ENCODE measurements at regions not wholly inside any gene's neighbourhood (a gene's known extent, or its start where the extent isn't known, plus 50 kb on each side); places are given as distances from the start of the nearest gene placed in this dataset.

DNA sequence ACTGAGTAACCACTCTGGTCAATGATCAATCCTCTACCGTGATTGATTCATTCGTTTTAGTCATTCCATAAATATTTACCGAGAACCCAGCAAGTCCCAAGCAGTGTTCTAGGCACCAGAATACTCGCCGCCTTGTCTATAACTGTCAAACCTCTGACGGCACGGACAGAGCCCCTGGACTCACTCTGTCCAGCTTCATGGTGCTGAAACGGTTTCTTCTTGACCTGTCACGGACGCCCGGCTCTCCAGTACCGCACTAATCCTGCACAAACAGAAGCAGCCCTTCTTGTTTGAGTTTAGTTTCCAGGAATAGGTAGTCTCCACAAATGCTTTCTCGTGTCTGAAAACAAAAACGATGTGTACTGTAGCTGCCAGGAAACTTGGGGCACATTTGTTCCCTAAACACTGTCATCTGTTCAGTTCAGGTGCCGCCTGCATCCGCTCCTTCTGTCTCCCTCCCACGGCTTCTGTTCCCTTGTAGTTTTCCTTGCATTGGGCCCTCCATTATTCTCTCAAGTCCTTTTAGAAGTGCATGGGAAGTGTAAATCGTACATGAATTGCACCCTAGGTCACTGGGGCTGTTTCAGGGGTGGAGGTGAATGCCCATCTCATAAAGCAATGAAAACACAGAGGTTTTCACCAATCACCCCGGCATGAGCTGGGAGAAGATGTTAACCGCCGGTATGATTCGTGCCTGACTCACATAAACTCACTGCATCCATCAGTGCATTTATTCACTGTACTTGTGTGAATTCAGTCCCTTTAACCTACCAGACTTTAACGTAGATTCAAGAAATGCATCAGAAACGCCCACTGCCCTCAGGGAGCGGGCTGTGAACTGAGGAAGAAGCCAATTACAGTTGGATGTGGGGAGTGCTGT, 209.3 kb upstream of the CDH4 start:
- H3K27ac ChIP-seq (ENCODE audit: low read depth, low read length): no peak overlapping the region
- peaks cover 0 to 7% (median 0%) of the 10 kb centered on the region in 5 donors for H3K9me3 ChIP-seq (ENCODE audit: control insufficient read depth in 5 of 5, low read length in 5 of 5)
- H3K9ac ChIP-seq (ENCODE audit: low read length in 5 of 5): no peak overlapping the region
- no peak overlapping the region for H3K4me3 ChIP-seq (ENCODE audit: low read depth in 1 of 5, low read length in 5 of 5)
- H3K4me1 ChIP-seq (ENCODE audit: control insufficient read depth in 5 of 5, insufficient read depth in 5 of 5, low read length in 5 of 5): no peaks in the 10 kb centered on the region
- H3K27me3 ChIP-seq (ENCODE audit: control insufficient read depth in 5 of 5, insufficient read depth in 4 of 5, low read length in 5 of 5): peaks cover 0 to 10% (median 5%) of the 10 kb centered on the region in 5 donors
- H3K36me3 ChIP-seq (ENCODE audit: control insufficient read depth in 5 of 5, insufficient read depth in 5 of 5, low read length in 5 of 5): no peaks in the 10 kb centered on the region

DNA sequence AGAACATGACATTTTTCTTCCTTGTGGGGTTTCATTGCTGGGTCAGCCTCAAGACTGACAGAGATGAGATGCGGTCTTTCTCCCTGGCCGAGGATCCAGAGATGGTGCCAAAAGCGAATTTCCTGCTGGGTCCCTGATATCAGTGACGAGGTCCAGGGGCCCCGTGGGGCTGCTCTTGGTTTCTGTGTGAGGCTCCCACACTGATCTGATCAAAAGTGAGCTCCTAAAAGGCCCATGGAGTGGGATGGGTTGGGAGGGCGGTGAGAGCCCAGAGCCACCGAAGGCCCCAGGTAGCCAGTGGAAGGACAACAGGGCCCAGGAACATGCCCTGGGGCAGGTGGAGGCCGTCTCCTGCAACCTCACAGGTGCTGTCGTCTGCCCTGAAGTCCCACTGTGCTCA, 208.4 kb upstream of the CDH4 start:
- peaks cover 0 to 8% (median 4%) of the 10 kb centered on the region in 5 donors for H3K9me3 ChIP-seq (ENCODE audit: control insufficient read depth in 5 of 5, low read length in 5 of 5)

DNA sequence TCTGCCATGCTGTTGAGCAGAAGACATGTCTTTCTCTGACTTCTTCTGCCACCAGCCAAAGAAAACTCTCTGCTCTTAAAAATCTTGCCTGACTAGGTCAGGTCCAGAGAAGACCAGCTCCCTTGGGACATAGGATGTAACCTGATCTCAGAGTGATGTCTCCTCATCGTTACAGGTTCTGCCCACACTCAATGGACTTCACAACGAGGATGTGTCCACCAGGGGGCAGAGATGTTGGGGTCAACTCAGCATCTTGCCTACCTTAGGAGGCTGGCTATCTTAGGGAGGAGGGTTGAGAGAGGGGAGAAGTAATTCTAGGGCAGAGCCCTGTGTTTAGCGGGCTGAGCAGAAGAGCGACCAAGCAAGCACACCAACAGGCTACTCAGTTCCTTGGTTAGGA, 207.6 kb upstream of the CDH4 start:
- Histone ChIP-seq H3K4me3 (ENCODE audit: low read depth in 1 of 5, low read length in 5 of 5) (no peak overlapping the region), H3K27me3 (ENCODE audit: control insufficient read depth in 5 of 5, insufficient read depth in 4 of 5, low read length in 5 of 5) (peaks cover 0 to 10% (median 5%) of the 10 kb centered on the region in 5 donors), H3K9ac (ENCODE audit: low read length in 5 of 5) (no peak overlapping the region), H3K36me3 (ENCODE audit: control insufficient read depth in 5 of 5, insufficient read depth in 5 of 5, low read length in 5 of 5) (no peaks in the 10 kb centered on the region), H3K27ac (ENCODE audit: low read depth, low read length) (no peak overlapping the region), H3K9me3 (ENCODE audit: control insufficient read depth in 5 of 5, low read length in 5 of 5) (peaks cover 0 to 11% (median 5%) of the 10 kb centered on the region in 5 donors), H3K4me1 (ENCODE audit: control insufficient read depth in 5 of 5, insufficient read depth in 5 of 5, low read length in 5 of 5) (no peaks in the 10 kb centered on the region)

More for the DNA sequence above, 208.4 kb upstream of the CDH4 start:
- Histone ChIP-seq H3K9ac (ENCODE audit: low read length in 5 of 5) (no peak overlapping the region), H3K27me3 (ENCODE audit: control insufficient read depth in 5 of 5, insufficient read depth in 4 of 5, low read length in 5 of 5) (peaks cover 0 to 10% (median 5%) of the 10 kb centered on the region in 5 donors), H3K36me3 (ENCODE audit: control insufficient read depth in 5 of 5, insufficient read depth in 5 of 5, low read length in 5 of 5) (no peaks in the 10 kb centered on the region), H3K4me3 (ENCODE audit: low read depth in 1 of 5, low read length in 5 of 5) (no peak overlapping the region), H3K4me1 (ENCODE audit: control insufficient read depth in 5 of 5, insufficient read depth in 5 of 5, low read length in 5 of 5) (no peaks in the 10 kb centered on the region), H3K27ac (ENCODE audit: low read depth, low read length) (no peak overlapping the region)

DNA sequence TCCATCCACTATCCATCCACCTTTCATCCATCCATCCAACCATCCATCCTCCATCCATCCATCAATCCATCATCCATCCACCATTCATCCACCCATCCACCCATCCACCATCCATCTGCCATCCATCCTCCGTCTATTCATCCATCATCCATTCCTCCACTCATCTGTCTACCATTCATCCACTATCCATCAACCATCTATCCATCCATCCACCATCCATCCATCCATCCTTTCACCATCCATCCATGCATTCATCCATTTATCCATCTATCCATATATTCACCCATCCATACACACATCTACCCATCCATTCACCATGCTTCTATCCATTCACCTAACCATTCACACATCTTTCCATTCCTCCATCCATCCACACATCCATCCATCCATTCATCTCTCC, 207.0 kb upstream of the CDH4 start:
- H3K27ac ChIP-seq (ENCODE audit: low read depth, low read length): no peak overlapping the region
- H3K9me3 ChIP-seq (ENCODE audit: control insufficient read depth in 5 of 5, low read length in 5 of 5): peaks cover 0 to 11% (median 5%) of the 10 kb centered on the region in 5 donors
- no peaks in the 10 kb centered on the region for H3K4me1 ChIP-seq (ENCODE audit: control insufficient read depth in 5 of 5, insufficient read depth in 5 of 5, low read length in 5 of 5)
- H3K36me3 ChIP-seq (ENCODE audit: control insufficient read depth in 5 of 5, insufficient read depth in 5 of 5, low read length in 5 of 5): no peaks in the 10 kb centered on the region
- H3K27me3 ChIP-seq (ENCODE audit: control insufficient read depth in 5 of 5, insufficient read depth in 4 of 5, low read length in 5 of 5): peaks cover 0 to 10% (median 5%) of the 10 kb centered on the region in 5 donors
- no peak overlapping the region for H3K4me3 ChIP-seq (ENCODE audit: low read depth in 1 of 5, low read length in 5 of 5)
- no peak overlapping the region for H3K9ac ChIP-seq (ENCODE audit: low read length in 5 of 5)

DNA sequence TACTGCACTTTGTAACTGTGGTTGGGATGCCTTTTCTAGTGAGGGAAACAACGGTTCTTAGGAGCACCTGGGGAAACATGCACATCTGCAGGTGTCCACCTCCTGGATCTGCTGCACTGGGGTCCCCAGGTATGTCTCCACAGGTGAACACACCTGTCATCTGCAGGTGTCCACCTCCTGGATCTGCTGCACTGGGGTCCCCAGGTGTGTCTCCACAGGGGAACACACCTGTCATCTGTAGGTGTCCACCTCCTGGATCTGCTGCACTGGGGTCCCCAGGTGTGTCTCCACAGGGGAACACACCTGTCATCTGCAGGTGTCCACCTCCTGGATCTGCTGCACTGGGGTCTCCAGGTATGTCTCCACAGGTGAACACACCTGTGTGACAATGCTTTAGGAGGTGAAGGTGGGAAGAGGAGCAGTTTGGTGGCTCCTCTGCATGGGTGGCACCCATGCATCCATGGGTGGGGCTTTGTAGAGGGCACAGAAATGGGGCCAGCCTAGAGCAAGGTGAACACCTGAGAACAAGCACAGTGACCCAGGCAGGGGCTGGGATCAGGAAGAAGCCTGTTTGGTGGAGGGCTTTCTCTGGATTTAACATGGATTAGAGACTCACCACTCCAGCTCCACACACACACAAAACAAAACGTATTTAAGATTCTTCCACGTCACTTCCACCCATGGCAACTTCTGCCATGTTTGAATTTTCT, 206.0 kb upstream of the CDH4 start:
- Histone ChIP-seq H3K27me3 (ENCODE audit: control insufficient read depth in 5 of 5, insufficient read depth in 4 of 5, low read length in 5 of 5) (peaks cover 0 to 14% (median 5%) of the 10 kb centered on the region in 5 donors), H3K9ac (ENCODE audit: low read length in 5 of 5) (no peak overlapping the region), H3K4me3 (ENCODE audit: low read depth in 1 of 5, low read length in 5 of 5) (no peak overlapping the region), H3K36me3 (ENCODE audit: control insufficient read depth in 5 of 5, insufficient read depth in 5 of 5, low read length in 5 of 5) (no peaks in the 10 kb centered on the region), H3K9me3 (ENCODE audit: control insufficient read depth in 5 of 5, low read length in 5 of 5) (peaks cover 0 to 11% (median 5%) of the 10 kb centered on the region in 5 donors), H3K27ac (ENCODE audit: low read depth, low read length) (no peak overlapping the region), H3K4me1 (ENCODE audit: control insufficient read depth in 5 of 5, insufficient read depth in 5 of 5, low read length in 5 of 5) (no peaks in the 10 kb centered on the region)

DNA sequence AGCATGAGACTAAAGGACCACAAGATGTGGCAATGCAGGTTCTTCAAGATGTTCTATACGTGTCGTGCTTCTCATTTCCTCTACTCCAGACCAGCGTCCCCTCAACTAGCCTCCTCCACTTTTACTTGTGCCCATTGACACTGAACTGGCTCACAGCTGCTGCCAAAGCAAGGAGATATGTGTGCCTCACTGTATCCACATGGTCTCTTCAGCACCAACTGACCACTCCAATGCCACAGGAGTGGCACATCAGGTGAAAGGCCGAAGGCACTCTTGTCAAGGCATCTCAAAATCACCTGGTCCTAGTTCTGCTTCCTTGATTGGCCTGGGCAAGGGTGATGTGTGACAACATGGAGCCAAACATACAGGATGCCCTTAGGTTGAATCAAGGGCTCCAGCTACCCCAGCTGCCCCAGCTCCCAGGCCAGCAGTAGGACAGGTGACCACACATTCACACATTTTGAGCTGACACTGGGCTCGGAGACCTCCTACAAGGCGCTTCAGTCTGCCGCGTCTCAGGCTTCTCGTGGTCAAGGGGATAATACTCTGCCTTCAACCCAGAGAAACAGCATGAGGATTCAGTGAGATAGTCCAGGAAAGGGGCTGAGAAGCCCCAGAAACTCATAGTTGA, 205.2 kb upstream of the CDH4 start:
- H3K36me3 ChIP-seq (ENCODE audit: control insufficient read depth in 5 of 5, insufficient read depth in 5 of 5, low read length in 5 of 5): no peaks in the 10 kb centered on the region
- H3K9me3 ChIP-seq (ENCODE audit: control insufficient read depth in 5 of 5, low read length in 5 of 5): peaks cover 0 to 11% (median 5%) of the 10 kb centered on the region in 5 donors
- H3K27ac ChIP-seq (ENCODE audit: low read depth, low read length): no peak overlapping the region
- H3K4me3 ChIP-seq (ENCODE audit: low read depth in 1 of 5, low read length in 5 of 5): no peak overlapping the region
- H3K4me1 ChIP-seq (ENCODE audit: control insufficient read depth in 5 of 5, insufficient read depth in 5 of 5, low read length in 5 of 5): no peaks in the 10 kb centered on the region
- H3K27me3 ChIP-seq (ENCODE audit: control insufficient read depth in 5 of 5, insufficient read depth in 4 of 5, low read length in 5 of 5): peaks cover 0 to 14% (median 4%) of the 10 kb centered on the region in 5 donors
- no peak overlapping the region for H3K9ac ChIP-seq (ENCODE audit: low read length in 5 of 5)

DNA sequence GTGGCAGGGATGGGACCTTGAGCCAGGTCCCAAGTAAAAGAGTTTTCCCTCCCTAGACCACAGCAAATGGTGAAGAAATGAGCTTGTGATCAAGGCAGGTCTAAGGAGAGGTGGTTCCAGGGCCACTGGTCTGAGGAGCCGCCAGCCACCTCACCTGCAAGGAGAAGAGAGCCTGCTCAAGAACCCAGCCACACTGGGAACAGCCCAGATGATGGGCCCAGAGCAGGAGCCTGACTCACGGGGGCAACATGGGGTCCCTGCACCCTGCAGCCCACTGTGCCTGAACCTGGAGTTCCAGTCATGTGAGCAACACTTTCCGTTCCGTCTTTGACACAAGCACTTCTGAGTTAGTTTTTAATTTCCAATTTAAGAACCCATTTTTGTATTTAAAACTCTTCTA, 204.5 kb upstream of the CDH4 start:
- Histone ChIP-seq H3K9me3 (ENCODE audit: control insufficient read depth in 5 of 5, low read length in 5 of 5) (peaks cover 0 to 11% (median 5%) of the 10 kb centered on the region in 5 donors), H3K27me3 (ENCODE audit: control insufficient read depth in 5 of 5, insufficient read depth in 4 of 5, low read length in 5 of 5) (peaks cover 0 to 14% (median 4%) of the 10 kb centered on the region in 5 donors), H3K4me1 (ENCODE audit: control insufficient read depth in 5 of 5, insufficient read depth in 5 of 5, low read length in 5 of 5) (no peaks in the 10 kb centered on the region), H3K4me3 (ENCODE audit: low read depth in 1 of 5, low read length in 5 of 5) (no peak overlapping the region), H3K27ac (ENCODE audit: low read depth, low read length) (no peak overlapping the region), H3K9ac (ENCODE audit: low read length in 5 of 5) (no peak overlapping the region), H3K36me3 (ENCODE audit: control insufficient read depth in 5 of 5, insufficient read depth in 5 of 5, low read length in 5 of 5) (no peaks in the 10 kb centered on the region)

DNA sequence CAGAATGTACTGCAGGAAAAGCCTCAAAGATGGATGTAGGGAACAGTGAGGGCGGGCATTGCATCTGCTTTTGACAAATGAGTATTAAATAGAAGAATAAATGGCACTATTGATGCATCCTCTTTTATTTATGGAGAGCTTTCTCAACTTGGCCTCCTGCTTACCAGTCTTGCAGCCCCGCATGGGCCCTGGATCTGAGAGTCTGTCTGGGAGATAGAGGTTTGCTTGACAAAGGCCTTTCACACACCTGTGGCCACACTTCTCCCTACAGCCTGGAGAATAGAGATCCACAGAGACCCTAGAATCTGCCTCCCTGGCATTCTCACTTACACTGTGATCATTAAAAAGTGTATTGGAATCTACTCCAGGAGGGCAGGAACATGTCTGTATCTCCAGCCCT, 203.8 kb upstream of the CDH4 start:
- H3K4me1 ChIP-seq (ENCODE audit: control insufficient read depth in 5 of 5, insufficient read depth in 5 of 5, low read length in 5 of 5): no peaks in the 10 kb centered on the region
- peaks cover 0 to 11% (median 5%) of the 10 kb centered on the region in 5 donors for H3K9me3 ChIP-seq (ENCODE audit: control insufficient read depth in 5 of 5, low read length in 5 of 5)
- no peaks in the 10 kb centered on the region for H3K36me3 ChIP-seq (ENCODE audit: control insufficient read depth in 5 of 5, insufficient read depth in 5 of 5, low read length in 5 of 5)
- H3K4me3 ChIP-seq (ENCODE audit: low read depth in 1 of 5, low read length in 5 of 5): no peak overlapping the region
- H3K27ac ChIP-seq (ENCODE audit: low read depth, low read length): no peak overlapping the region
- H3K9ac ChIP-seq (ENCODE audit: low read length in 5 of 5): no peak overlapping the region
- peaks cover 0 to 15% (median 2%) of the 10 kb centered on the region in 5 donors for H3K27me3 ChIP-seq (ENCODE audit: control insufficient read depth in 5 of 5, insufficient read depth in 4 of 5, low read length in 5 of 5)

DNA sequence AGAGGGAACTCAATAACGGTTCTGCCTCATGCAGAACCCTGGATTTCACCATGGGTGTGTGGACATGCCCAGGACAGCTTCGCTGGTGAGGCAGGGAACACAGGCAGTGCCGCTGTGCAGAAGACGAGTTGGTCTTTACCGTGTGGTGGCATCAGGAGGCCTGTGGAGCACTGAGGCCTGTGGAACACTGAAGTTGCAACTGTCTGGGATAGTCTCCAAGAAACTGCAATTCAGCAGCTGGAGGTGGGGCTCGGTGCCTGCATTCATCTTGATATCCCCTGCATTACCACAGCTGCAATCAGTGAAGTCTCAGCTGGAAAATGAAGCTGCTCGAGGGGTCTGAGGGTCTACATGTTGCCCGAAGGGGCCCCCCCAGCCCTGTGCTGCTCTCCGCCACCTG, 202.4 kb upstream of the CDH4 start:
- Histone ChIP-seq H3K9ac (ENCODE audit: low read length in 5 of 5) (no peak overlapping the region), H3K4me3 (ENCODE audit: low read depth in 1 of 5, low read length in 5 of 5) (no peak overlapping the region), H3K27ac (ENCODE audit: low read depth, low read length) (no peak overlapping the region), H3K27me3 (ENCODE audit: control insufficient read depth in 5 of 5, insufficient read depth in 4 of 5, low read length in 5 of 5) (peaks cover 0 to 13% (median 3%) of the 10 kb centered on the region in 5 donors), H3K36me3 (ENCODE audit: control insufficient read depth in 5 of 5, insufficient read depth in 5 of 5, low read length in 5 of 5) (no peaks in the 10 kb centered on the region), H3K4me1 (ENCODE audit: control insufficient read depth in 5 of 5, insufficient read depth in 5 of 5, low read length in 5 of 5) (no peaks in the 10 kb centered on the region), H3K9me3 (ENCODE audit: control insufficient read depth in 5 of 5, low read length in 5 of 5) (peaks cover 0 to 10% (median 5%) of the 10 kb centered on the region in 5 donors)
